ENCODE measurements at regions not wholly inside any gene's neighbourhood (a gene's known extent, or its start where the extent isn't known, plus 50 kb on each side); places are given as distances from the start of the nearest gene placed in this dataset.
A peak's percentile ranks its signal among the peaks of the same experiment; 100 is the strongest.
"Not testable (repeated sequence)": the region's sequence is repeated elsewhere in the genome, so short reads cannot be mapped to it uniquely, and the experiment has no call there.

- DNase-seq (ENCODE audit: low read depth): no peak
These were observed 420.9 kb downstream of the PCNX1 start for GRCh38 chr14:71328183-71328582.

DNA sequence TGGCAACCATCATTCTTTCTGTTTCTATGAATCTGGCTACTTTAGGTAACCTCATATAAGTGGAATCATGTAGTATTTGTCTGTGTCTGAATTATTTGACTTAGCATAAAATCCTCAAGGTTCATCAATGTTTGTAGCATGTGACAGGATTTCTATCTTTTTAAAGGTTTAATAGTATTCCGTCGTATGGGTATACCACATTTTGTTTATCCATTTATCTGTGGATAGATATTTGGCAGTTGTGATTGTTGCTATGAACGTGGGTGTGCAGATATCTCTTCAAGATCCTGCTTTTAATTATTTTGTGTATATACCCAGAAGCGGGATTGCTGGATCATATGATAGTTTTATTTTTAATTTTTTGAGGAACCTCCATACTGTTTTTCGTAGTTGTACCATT, 421.7 kb downstream of the PCNX1 start:
- DNase-seq (ENCODE audit: low read depth): no peak

DNA sequence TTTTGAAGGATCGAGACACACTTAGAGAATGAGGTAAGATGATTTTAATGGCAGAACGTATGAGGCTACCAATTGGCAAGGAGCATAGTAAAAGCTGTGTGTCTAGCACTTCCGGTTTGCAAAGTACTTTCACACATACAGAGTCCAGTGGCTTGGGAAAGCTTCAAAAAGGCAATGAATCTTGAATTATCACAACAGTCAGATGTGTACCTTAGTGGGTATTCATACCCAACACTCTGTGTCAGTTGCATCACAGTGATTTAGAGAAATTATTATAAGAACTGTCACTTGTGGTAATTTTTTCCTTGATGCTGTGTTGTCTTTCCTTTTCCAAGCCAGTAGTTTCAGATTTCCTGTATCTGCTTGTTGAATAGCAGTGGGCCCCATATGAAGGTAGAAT, 424.1 kb downstream of the PCNX1 start:
- no peak for DNase-seq (ENCODE audit: low read depth)

GRCh38 chr14:71332476-71332875, 425.2 kb downstream of the PCNX1 start:
- DNase-seq (ENCODE audit: low read depth): no peak

DNA sequence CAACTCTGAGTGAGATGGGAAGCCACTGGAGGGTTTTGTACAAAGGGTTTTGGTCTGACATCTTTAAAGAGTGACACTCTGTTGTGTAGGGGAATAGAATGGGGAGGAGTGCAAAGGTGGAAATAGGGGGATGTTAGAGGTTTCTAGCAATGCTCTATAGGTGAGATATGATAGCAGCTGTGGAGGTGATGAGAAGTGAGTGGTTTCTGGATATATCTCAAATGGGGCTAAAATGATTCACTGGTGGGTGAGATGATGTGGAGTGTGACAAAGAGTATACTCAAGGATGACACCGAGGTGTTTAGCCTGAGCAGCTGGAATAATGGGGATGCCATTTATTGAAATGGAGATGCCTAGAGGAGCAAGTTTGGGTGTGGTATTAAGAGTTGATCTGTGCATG, 426.4 kb downstream of the PCNX1 start:
- no peak for DNase-seq (ENCODE audit: low read depth)

DNA sequence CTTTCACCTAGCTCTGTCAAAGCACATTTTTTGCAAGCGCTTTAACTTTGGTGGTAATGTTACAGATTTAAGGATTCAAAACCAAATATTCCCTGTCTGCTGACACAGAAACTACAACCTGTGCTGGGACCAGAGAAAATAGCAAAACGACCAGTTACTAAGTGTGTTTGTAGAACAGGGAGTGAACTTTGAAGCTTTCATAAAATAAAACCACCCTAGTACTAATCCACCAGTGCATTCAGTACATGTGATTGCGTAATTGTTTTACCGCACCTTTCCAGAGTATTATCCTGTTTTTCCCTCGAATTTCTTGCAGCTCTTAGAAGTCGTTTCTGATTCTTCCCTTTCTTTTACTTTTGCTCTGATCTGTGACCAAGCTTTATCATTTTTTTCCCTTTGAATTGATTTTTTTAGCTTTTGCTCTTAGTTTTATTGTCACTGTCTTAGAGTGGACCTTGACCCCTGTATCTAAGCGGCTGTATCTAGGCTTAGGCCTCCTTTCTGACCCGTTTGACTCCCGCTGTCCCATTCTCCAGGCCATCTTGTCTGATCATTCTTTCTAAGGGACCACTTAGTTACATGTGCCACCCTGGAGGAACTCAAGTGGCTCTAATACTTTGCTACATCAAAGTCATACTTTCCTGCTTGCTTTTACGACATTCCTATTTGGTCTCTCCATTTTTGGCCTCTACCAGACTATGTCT, 429.4 kb downstream of the PCNX1 start:
- peak; percentile 73 for DNase-seq (ENCODE audit: low read depth)

- DNase-seq (ENCODE audit: low read depth): no peak
These were observed 430.9 kb downstream of the PCNX1 start for GRCh38 chr14:71338153-71338552.

DNA sequence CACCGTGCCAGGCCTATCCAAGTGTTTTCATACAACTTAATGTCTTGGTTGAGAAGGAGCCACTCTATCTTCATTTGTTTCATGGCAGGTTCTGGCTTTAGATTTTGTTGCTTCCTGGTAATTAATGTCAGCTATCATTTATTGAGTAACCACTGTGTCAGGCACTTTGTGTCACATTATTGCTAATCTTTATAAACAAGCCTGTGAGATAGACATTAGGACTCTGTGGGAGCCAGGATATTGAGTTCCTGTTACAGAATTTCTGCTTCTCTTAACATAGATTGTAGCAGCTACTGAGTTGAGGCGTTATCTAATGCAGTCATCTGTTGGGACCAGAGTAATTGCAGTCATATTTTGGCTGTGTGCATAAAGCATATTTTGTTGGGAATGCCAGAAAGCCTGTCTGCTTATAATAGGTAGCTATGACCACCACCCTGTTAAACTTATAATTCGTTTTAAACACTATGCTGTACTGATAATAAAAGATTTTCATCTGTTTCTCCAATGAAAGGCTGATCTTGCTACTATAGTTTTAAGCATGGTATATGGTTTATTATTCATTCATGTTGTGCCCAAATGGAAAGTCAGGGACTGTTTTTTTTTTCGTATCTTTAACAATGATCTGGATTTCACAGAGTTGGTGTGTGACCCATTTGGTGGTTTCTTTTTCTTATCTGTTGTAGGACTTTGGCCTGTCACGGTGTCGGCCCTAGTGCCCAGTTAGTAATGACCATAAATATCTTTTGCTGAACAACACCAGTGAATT, 432.6 kb downstream of the PCNX1 start:
- no peak for DNase-seq (ENCODE audit: low read depth)

DNA sequence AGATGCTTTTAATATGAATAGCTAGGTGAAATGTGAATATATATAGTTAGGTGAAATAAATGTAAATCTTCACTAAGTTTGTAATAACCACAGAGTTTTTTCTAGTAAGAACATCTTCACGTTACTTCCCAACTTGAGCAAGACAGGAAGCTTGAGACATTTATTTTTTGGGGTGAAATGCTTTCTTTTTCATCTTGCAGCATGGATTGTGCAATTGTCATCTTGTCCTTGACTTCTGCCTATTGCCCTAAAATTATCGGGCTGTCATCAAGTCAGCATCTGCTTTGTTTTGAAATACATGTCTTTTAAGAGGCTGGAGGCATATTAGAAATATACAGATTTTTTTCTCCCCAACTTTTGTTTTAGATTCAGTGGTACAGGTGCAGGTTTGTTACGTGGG, 433.9 kb downstream of the PCNX1 start:
- no peak for DNase-seq (ENCODE audit: low read depth)

DNA sequence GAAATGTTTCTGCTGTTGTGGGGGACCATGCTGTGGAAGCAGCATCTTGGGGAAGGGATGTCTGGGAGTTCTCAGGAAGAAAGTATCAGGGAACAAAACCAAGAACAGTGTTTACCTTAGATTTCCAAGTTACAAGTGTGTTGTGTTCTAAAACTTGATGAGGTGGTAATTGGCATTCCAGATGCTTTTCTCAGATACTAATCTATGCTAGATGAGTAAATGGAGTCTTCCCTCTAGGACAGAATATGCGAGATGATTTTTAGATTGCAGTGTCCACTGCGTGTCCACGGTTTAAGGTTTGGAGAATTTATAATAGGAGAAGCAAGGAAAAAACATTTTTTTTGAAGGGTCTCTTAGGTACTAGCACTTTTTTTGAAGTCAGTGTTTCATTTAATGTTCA, 436.5 kb downstream of the PCNX1 start:
- DNase-seq (ENCODE audit: low read depth): no peak

- no peak for DNase-seq (ENCODE audit: low read depth)
These were observed 437.2 kb downstream of the PCNX1 start for GRCh38 chr14:71344506-71344905.

DNA sequence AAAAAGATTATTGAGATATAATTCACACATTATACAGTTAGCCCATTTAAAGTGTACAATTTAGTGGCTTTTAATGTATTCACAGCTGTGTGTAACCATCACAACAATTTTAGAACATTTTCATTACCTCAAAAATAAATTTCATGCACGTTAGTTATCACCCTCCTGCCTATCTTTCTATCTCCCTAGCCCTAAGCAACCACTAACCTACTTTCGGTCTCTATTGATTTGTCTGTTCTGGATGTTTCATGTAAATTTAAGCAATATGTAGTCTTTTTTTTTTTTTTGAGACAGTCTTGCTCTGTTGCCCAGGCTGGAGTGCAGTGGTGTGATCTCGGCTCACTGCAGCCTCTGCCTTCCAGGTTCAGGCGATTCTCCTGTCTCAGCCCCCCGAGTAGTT, 439.4 kb downstream of the PCNX1 start:
- no peak for DNase-seq (ENCODE audit: low read depth)

GRCh38 chr14:71348394-71348793, 441.1 kb downstream of the PCNX1 start:
- no peak for DNase-seq (ENCODE audit: low read depth)

DNA sequence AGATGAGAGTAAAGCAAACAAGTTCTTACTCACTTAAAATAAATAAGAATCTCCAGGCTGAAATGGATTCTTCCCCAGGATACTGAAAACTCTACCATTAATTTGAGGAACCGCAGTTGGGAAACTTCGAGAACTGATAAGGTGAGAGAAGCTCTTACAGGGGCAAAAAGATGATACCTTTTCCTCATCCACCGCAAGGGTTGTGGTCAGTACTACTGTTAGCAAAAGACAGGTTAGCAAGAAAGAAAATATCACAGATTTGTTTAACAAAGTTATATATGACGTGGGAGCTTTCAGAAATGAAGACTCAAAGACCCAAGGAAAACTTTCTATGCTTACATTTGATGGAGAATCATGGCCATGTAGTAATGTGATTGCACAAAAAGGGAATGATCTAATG, 441.6 kb downstream of the PCNX1 start:
- no peak for DNase-seq (ENCODE audit: low read depth)

DNA sequence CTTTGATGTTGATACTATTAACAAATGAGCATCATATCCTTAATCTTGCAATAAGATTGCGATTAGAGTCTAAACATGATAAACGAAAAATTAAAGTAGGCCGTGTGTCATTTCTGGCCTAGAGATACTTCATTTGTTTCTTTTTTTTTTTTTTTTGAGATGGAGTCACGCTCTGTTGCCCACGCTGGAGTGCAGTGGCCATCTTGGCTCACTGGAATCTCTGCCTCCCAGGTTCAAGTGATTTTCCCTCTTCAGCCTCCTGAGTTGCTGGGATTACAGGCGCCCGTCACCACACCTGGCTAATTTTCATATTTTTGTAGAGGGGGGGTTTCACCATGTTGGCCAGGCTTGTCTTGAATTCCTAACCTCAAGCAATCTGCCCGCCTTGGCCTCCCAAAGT, 446.9 kb downstream of the PCNX1 start:
- DNase-seq (ENCODE audit: low read depth): no peak

DNA sequence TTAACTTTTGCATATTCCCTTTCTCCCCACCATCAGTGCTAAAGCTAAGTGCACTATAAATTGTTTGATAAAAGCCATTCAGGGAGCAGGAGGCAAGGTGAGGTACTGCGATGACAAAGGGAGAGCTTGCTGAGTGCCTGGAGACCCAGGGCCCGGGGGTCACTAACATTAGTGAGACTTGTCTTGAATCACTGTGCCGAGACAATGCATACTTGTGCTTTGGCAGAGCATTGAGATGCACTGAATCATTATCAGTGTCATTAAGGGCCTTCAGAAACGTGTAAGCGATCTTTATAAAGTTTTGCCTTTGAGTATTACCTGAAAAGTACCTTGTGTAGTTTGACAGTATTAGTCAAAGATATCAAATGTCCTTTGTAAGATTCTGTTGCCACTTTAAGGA, 447.5 kb downstream of the PCNX1 start:
- DNase-seq (ENCODE audit: low read depth): peak; percentile 65

- DNase-seq (ENCODE audit: low read depth): peak; percentile 59
These were observed 448.3 kb downstream of the PCNX1 start for GRCh38 chr14:71355324-71356201.

- no peak for DNase-seq (ENCODE audit: low read depth)
These were observed 451.1 kb downstream of the PCNX1 start for GRCh38 chr14:71358209-71358931.

- DNase-seq (ENCODE audit: low read depth): not testable (repeated sequence)
These were observed 451.7 kb downstream of the PCNX1 start for GRCh38 chr14:71358932-71359421.

- DNase-seq (ENCODE audit: low read depth): no peak
These were observed 452.6 kb downstream of the PCNX1 start for GRCh38 chr14:71359823-71360222.

DNA sequence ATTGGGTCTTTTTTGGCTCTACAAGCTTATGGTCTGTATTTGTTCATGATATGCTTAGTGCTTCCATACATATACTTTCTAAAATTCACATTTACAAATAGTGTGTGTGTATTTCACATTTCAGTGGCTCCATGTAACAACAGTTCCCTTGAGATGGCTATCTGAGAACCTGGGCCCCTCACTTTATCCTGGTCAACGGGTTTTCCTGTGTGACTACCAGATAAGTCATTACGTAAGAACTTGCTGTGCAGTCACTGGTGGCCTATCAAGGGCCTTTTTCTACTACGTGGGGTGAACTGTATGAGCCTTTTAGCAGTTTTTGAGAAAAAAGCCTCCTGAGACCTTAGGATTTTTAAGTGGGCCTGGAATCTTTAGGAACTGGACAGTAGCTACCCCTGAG, 454.1 kb downstream of the PCNX1 start:
- DNase-seq (ENCODE audit: low read depth): peak; percentile 21

GRCh38 chr14:71361874-71362273, 454.6 kb downstream of the PCNX1 start:
- no peak for DNase-seq (ENCODE audit: low read depth)
